Transverse colon (tissue), 4 donors: ENCODE measurements at regions not wholly inside any gene's neighbourhood (a gene's known extent, or its start where the extent isn't known, plus 50 kb on each side); places are given as distances from the start of the nearest gene placed in this dataset.

Experiments
- CTCF ChIP-seq, 5 experiments: fragments of 200-600 bp in 3 of 5; fragments of 450-650 bp in 2 of 5; sonication (generic) in 3 of 5; IDR thresholded peaks; 1 replicate in 2 of 5; 2 replicates in 3 of 5; pipeline ENCODE4 v1.5.1; 2016 to 2017; ENCODE audit warnings: antibody characterized with exemption in 5 of 5, inconsistent platforms in 3 of 5, mild to moderate bottlenecking in 2 of 5, moderate library complexity in 1 of 5
- POLR2A ChIP-seq: fragments of 450-650 bp; IDR thresholded peaks from one replicate; pipeline ENCODE4 v1.6.1; 2016; ENCODE audit warnings: antibody characterized with exemption, mild to moderate bottlenecking, moderate library complexity
- POLR2AphosphoS5 ChIP-seq, 3 donors: sonication (generic); formaldehyde crosslinking; IDR thresholded peaks; one replicate each; pipeline ENCODE4 v1.6.1; 2016; ENCODE audit warnings: antibody characterized with exemption in 3 of 3

GRCh38 chr18:55912071-55912470 lies 324.1 kb upstream of the TCF4 start:
- TF ChIP-seq CTCF (IDR thresholded peaks at IDR 0.05) (no peak), POLR2AphosphoS5 (IDR thresholded peaks at IDR 0.05) (no peak), POLR2A (no peak)
